ENCODE measurements at regions not wholly inside any gene's neighbourhood (a gene's known extent, or its start where the extent isn't known, plus 50 kb on each side); places are given as distances from the start of the nearest gene placed in this dataset.

- no peaks in the 10 kb centered on the region for H3K9me3 Mint-ChIP-seq (ENCODE audit: unreplicated experiment)
- no peaks in the 10 kb centered on the region for H3K36me3 Mint-ChIP-seq (ENCODE audit: low read depth, unreplicated experiment)
- no peak overlapping the region for H3K4me3 Mint-ChIP-seq (ENCODE audit: unreplicated experiment)
These were observed 295.6 kb upstream of the BMP2 start for GRCh38 chr20:6471871-6472270.

GRCh38 chr20:6471110-6471647 lies 296.3 kb upstream of the BMP2 start:
- no peaks in the 10 kb centered on the region for H3K79me2 ChIP-seq (ENCODE audit: insufficient read depth, low read length)
- Mint-ChIP-seq H3K27ac (ENCODE audit: unreplicated experiment) (no peak overlapping the region), H3K9me3 (ENCODE audit: unreplicated experiment) (no peaks in the 10 kb centered on the region), H3K4me1 (ENCODE audit: low read depth, unreplicated experiment) (no peaks in the 10 kb centered on the region), H3K27me3 (ENCODE audit: low read depth, unreplicated experiment) (peaks cover 2% of the 10 kb centered on the region), H3K36me3 (ENCODE audit: low read depth, unreplicated experiment) (no peaks in the 10 kb centered on the region), H3K4me3 (ENCODE audit: unreplicated experiment) (no peak overlapping the region)
- H3K4me3 ChIP-seq (ENCODE audit: insufficient read depth, low read depth, low read length): no peak overlapping the region
- no peak overlapping the region for H3K27ac ChIP-seq (ENCODE audit: low read depth, low read length)
- H3K36me3 ChIP-seq (ENCODE audit: insufficient read depth, low read length): no peaks in the 10 kb centered on the region
- no peak overlapping the region for H3K4me2 ChIP-seq (ENCODE audit: low read length)
- no peaks in the 10 kb centered on the region for H3K9me3 ChIP-seq (ENCODE audit: insufficient read depth, low read depth, low read length)
- TF ChIP-seq CTCF (IDR thresholded peaks at IDR 0.05; ENCODE audit: insufficient read depth, low read depth, low read length): no peak
- TF ChIP-seq EZH2 (IDR thresholded peaks at IDR 0.05; ENCODE audit: insufficient read depth, low read length): no peak
- no peak overlapping the region for H3K9ac ChIP-seq (ENCODE audit: low read length)
- no peaks in the 10 kb centered on the region for H3K4me1 ChIP-seq (ENCODE audit: insufficient read depth, low read length)
- FAIRE-seq (no peak), DNase-seq (ENCODE audit: low read depth) (no peak)
- no peaks in the 10 kb centered on the region for H4K20me1 ChIP-seq (ENCODE audit: insufficient read depth, low read length)
- H2AFZ ChIP-seq (ENCODE audit: low read depth, low read length): no peak overlapping the region
- H3K27me3 ChIP-seq (ENCODE audit: insufficient read depth, low read length): no peaks in the 10 kb centered on the region

More at GRCh38 chr20:6471871-6472270, 295.6 kb upstream of the BMP2 start:
- TF ChIP-seq EZH2 (IDR thresholded peaks at IDR 0.05; ENCODE audit: insufficient read depth, low read length) (no peak), CTCF (IDR thresholded peaks at IDR 0.05; ENCODE audit: insufficient read depth, low read depth, low read length) (no peak)
- Histone ChIP-seq H3K27me3 (ENCODE audit: insufficient read depth, low read length) (no peaks in the 10 kb centered on the region), H3K9me3 (ENCODE audit: insufficient read depth, low read depth, low read length) (no peaks in the 10 kb centered on the region), H3K9ac (ENCODE audit: low read length) (no peak overlapping the region), H3K27ac (ENCODE audit: low read depth, low read length) (no peak overlapping the region), H3K36me3 (ENCODE audit: insufficient read depth, low read length) (no peaks in the 10 kb centered on the region), H3K4me1 (ENCODE audit: insufficient read depth, low read length) (no peaks in the 10 kb centered on the region), H2AFZ (ENCODE audit: low read depth, low read length) (no peak overlapping the region), H3K79me2 (ENCODE audit: insufficient read depth, low read length) (no peaks in the 10 kb centered on the region), H3K4me2 (ENCODE audit: low read length) (no peak overlapping the region), H4K20me1 (ENCODE audit: insufficient read depth, low read length) (no peaks in the 10 kb centered on the region), H3K4me3 (ENCODE audit: insufficient read depth, low read depth, low read length) (no peak overlapping the region)
- DNase-seq (ENCODE audit: low read depth) (no peak), FAIRE-seq (no peak)
- no peak overlapping the region for H3K27ac Mint-ChIP-seq (ENCODE audit: unreplicated experiment)
- H3K27me3 Mint-ChIP-seq (ENCODE audit: low read depth, unreplicated experiment): peaks cover 2% of the 10 kb centered on the region
- no peaks in the 10 kb centered on the region for H3K4me1 Mint-ChIP-seq (ENCODE audit: low read depth, unreplicated experiment)

GRCh38 chr20:6469695-6470094 lies 297.8 kb upstream of the BMP2 start:
- H3K9me3 Mint-ChIP-seq (ENCODE audit: unreplicated experiment): no peaks in the 10 kb centered on the region
- no peak for FAIRE-seq

More at GRCh38 chr20:6469695-6470094, 297.8 kb upstream of the BMP2 start:
- H3K4me1 ChIP-seq (ENCODE audit: insufficient read depth, low read length): no peaks in the 10 kb centered on the region
- DNase-seq (ENCODE audit: low read depth): no peak
- H3K27ac ChIP-seq (ENCODE audit: low read depth, low read length): no peak overlapping the region
- H3K4me3 ChIP-seq (ENCODE audit: insufficient read depth, low read depth, low read length): no peak overlapping the region
- H2AFZ ChIP-seq (ENCODE audit: low read depth, low read length): no peak overlapping the region
- H3K36me3 ChIP-seq (ENCODE audit: insufficient read depth, low read length): no peaks in the 10 kb centered on the region
- no peaks in the 10 kb centered on the region for H3K9me3 ChIP-seq (ENCODE audit: insufficient read depth, low read depth, low read length)
- H3K36me3 Mint-ChIP-seq (ENCODE audit: low read depth, unreplicated experiment): no peaks in the 10 kb centered on the region
- H3K27ac Mint-ChIP-seq (ENCODE audit: unreplicated experiment): no peak overlapping the region
- TF ChIP-seq EZH2 (IDR thresholded peaks at IDR 0.05; ENCODE audit: insufficient read depth, low read length): no peak
- TF ChIP-seq CTCF (IDR thresholded peaks at IDR 0.05; ENCODE audit: insufficient read depth, low read depth, low read length): no peak
- no peak overlapping the region for H3K9ac ChIP-seq (ENCODE audit: low read length)
- no peaks in the 10 kb centered on the region for H3K27me3 ChIP-seq (ENCODE audit: insufficient read depth, low read length)
- H3K79me2 ChIP-seq (ENCODE audit: insufficient read depth, low read length): no peaks in the 10 kb centered on the region
- no peak overlapping the region for H3K4me2 ChIP-seq (ENCODE audit: low read length)
- no peaks in the 10 kb centered on the region for H3K4me1 Mint-ChIP-seq (ENCODE audit: low read depth, unreplicated experiment)
- no peak overlapping the region for H3K4me3 Mint-ChIP-seq (ENCODE audit: unreplicated experiment)
- peaks cover 2% of the 10 kb centered on the region for H3K27me3 Mint-ChIP-seq (ENCODE audit: low read depth, unreplicated experiment)
- H4K20me1 ChIP-seq (ENCODE audit: insufficient read depth, low read length): no peaks in the 10 kb centered on the region

Measured in astrocyte (in vitro differentiated cells and primary cell).